ENCODE measurements at regions not wholly inside any gene's neighbourhood (a gene's known extent, or its start where the extent isn't known, plus 50 kb on each side); places are given as distances from the start of the nearest gene placed in this dataset.

DNA sequence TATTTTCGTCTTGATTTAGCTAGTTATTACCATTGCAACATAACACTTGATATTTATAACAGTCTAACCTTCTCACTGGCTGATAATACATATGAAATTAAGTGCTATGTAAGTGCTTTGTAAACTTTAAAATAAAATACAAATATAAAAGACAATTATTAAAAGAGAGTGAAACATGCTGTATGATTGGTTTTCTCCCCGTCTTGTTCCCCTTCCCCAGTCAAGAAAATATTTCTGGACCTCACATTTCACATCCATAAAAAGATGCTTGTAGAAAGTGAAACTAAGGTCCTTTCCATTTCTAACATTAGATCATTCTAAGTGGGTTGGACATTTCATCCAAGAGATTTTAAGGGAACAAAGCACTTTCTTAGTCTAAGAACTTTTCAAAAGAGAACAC is 310.2 kb upstream of the LRATD1 start:
- TF ChIP-seq MYC (IDR thresholded peaks at IDR 0.05; ENCODE audit: low read depth, low read length) (no peak), POLR2A (IDR thresholded peaks at IDR 0.05; ENCODE audit: low read depth, low read length) (no peak), CTCF (IDR thresholded peaks at IDR 0.05; ENCODE audit: extremely low read depth in 1 of 2, insufficient read depth in 1 of 2, low read depth in 1 of 2, low read length in 2 of 2) (no peak), EZH2 (IDR thresholded peaks at IDR 0.05; ENCODE audit: borderline replicate concordance, low read depth, low read length, severe bottlenecking) (no peak)

All from endothelial cell of umbilical vein (primary cell).